ENCODE measurements at regions not wholly inside any gene's neighbourhood (a gene's known extent, or its start where the extent isn't known, plus 50 kb on each side); places are given as distances from the start of the nearest gene placed in this dataset.
A peak's percentile ranks its signal among the peaks of the same experiment; 100 is the strongest.

DNA sequence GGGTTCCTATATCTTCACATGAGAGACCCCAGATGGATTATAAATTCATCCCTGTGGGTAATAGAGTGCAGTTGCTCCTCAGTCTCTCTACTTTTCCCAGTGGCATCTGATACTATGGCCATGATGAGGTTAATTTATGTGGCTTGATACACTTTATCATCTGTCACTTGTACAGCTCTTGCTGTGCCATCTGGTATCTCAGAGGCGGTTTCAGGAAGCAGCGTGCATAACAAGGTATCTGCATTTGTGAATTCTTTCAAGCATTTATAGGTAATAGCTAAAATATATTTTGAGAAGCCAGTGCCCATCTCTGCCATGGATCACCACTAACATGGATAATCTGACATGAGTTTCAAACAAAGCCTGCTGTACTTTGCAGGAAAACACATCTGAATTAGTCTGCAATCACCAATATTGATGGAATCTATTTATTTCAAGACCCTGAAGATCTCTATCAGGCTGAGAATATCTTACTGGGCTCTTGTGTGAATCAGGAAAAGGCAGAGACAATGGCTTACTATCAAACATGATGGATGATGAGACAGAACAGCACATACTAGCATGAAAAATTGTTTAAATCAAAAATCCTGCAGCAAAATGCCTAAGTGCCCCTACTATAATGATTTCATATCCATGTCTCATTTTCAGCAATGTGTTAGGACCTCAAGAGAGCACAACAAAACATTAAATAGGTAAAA lies 548.7 kb upstream of the MAP3K7 start:
- CTCF ChIA-PET, result no interaction called here
- POLR2A ChIA-PET, result no interaction called here
- BruUV-seq (replicated peaks), result no TSS peak
- Histone ChIP-seq H3K4me3 (ENCODE audit: low read depth, low read length) (no peak overlapping the region), H3K4me1 (no peaks in the 10 kb centered on the region), H3K9me3 (no peaks in the 10 kb centered on the region), H3K36me3 (ENCODE audit: control insufficient read depth, insufficient read depth, low read length) (no peaks in the 10 kb centered on the region), H3K27me3 (replicated peaks; ENCODE audit: control insufficient read depth, insufficient read depth, low read length) (no peaks in the 10 kb centered on the region)
- Mint-ChIP-seq H3K9me3 (ENCODE audit: unreplicated experiment) (no peaks in the 10 kb centered on the region), H3K27ac (ENCODE audit: unreplicated experiment) (no peak overlapping the region), H3K27me3 (ENCODE audit: insufficient read depth, unreplicated experiment) (no peaks in the 10 kb centered on the region), H3K36me3 (ENCODE audit: insufficient read depth, unreplicated experiment) (no peaks in the 10 kb centered on the region), H3K4me3 (ENCODE audit: unreplicated experiment) (no peak overlapping the region), H3K4me1 (ENCODE audit: low read depth, unreplicated experiment) (no peaks in the 10 kb centered on the region)
- no peak for DNase-seq
- intact Hi-C loops (cut with micrococcal nuclease; ENCODE audit: unreplicated experiment), result no loop called here
- TF ChIP-seq, protein P1, sequence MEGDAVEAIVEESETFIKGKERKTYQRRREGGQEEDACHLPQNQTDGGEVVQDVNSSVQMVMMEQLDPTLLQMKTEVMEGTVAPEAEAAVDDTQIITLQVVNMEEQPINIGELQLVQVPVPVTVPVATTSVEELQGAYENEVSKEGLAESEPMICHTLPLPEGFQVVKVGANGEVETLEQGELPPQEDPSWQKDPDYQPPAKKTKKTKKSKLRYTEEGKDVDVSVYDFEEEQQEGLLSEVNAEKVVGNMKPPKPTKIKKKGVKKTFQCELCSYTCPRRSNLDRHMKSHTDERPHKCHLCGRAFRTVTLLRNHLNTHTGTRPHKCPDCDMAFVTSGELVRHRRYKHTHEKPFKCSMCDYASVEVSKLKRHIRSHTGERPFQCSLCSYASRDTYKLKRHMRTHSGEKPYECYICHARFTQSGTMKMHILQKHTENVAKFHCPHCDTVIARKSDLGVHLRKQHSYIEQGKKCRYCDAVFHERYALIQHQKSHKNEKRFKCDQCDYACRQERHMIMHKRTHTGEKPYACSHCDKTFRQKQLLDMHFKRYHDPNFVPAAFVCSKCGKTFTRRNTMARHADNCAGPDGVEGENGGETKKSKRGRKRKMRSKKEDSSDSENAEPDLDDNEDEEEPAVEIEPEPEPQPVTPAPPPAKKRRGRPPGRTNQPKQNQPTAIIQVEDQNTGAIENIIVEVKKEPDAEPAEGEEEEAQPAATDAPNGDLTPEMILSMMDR (IDR thresholded peaks at IDR 0.05; ENCODE audit: insufficient read depth in 1 of 2, low read depth in 1 of 2, low read length in 1 of 2, severe bottlenecking in 1 of 2, unreplicated experiment in 1 of 2), result no peak

GRCh38 chr6:91132461-91132860 lies 545.6 kb upstream of the MAP3K7 start:
- TF ChIP-seq, protein P1 (IDR thresholded peaks at IDR 0.05; ENCODE audit: insufficient read depth in 1 of 2, low read depth in 1 of 2, low read length in 1 of 2, severe bottlenecking in 1 of 2, unreplicated experiment in 1 of 2), result no peak
- intact Hi-C loops (cut with micrococcal nuclease; ENCODE audit: unreplicated experiment), result no loop called here
- ChIA-PET POLR2A (no interaction called here), CTCF (no interaction called here)
- H3K4me3 Mint-ChIP-seq (ENCODE audit: unreplicated experiment), result no peak overlapping the region
- H3K4me1 Mint-ChIP-seq (ENCODE audit: low read depth, unreplicated experiment), result no peaks in the 10 kb centered on the region
- H3K27ac Mint-ChIP-seq (ENCODE audit: unreplicated experiment), result no peak overlapping the region
- H3K9me3 Mint-ChIP-seq (ENCODE audit: unreplicated experiment), result no peaks in the 10 kb centered on the region
- H3K36me3 Mint-ChIP-seq (ENCODE audit: insufficient read depth, unreplicated experiment), result no peaks in the 10 kb centered on the region
- no peaks in the 10 kb centered on the region for H3K9me3 ChIP-seq
- H3K36me3 ChIP-seq (ENCODE audit: control insufficient read depth, insufficient read depth, low read length), result no peaks in the 10 kb centered on the region
- no peaks in the 10 kb centered on the region for H3K27me3 Mint-ChIP-seq (ENCODE audit: insufficient read depth, unreplicated experiment)
- BruUV-seq (replicated peaks), result no TSS peak
- peak; percentile 30 to 38 for DNase-seq
- H3K4me1 ChIP-seq, result no peaks in the 10 kb centered on the region
- H3K4me3 ChIP-seq (ENCODE audit: low read depth, low read length), result no peak overlapping the region
- no peaks in the 10 kb centered on the region for H3K27me3 ChIP-seq (replicated peaks; ENCODE audit: control insufficient read depth, insufficient read depth, low read length)

DNA sequence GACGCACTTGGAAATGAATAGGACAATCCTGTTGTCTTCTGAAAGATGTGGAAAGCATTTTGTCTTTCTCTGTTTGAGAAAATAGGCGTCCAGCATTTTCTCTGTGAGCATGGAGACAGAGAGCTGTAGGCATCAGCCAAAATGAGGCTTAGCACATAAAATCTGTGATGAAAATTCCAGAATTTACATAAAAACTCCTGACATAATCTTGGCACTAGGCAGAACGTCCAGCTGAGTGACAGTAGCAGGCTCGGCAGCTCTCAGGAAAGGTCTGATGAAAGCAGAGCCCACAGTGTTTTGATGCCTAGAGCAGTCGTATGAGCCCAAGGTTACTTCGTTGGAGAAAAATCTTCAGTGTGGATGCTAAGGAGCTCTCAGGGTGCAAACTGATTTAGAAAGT lies 543.3 kb upstream of the MAP3K7 start:
- Histone ChIP-seq H3K4me3 (ENCODE audit: low read depth, low read length) (no peak overlapping the region), H3K4me1 (no peaks in the 10 kb centered on the region), H3K9me3 (no peaks in the 10 kb centered on the region), H3K36me3 (ENCODE audit: control insufficient read depth, insufficient read depth, low read length) (no peaks in the 10 kb centered on the region), H3K27me3 (replicated peaks; ENCODE audit: control insufficient read depth, insufficient read depth, low read length) (no peaks in the 10 kb centered on the region)
- Mint-ChIP-seq H3K27me3 (ENCODE audit: insufficient read depth, unreplicated experiment) (no peaks in the 10 kb centered on the region), H3K36me3 (ENCODE audit: insufficient read depth, unreplicated experiment) (no peaks in the 10 kb centered on the region), H3K4me3 (ENCODE audit: unreplicated experiment) (no peak overlapping the region), H3K27ac (ENCODE audit: unreplicated experiment) (no peak overlapping the region), H3K9me3 (ENCODE audit: unreplicated experiment) (no peaks in the 10 kb centered on the region), H3K4me1 (ENCODE audit: low read depth, unreplicated experiment) (no peaks in the 10 kb centered on the region)
- TF ChIP-seq, protein P1 (IDR thresholded peaks at IDR 0.05; ENCODE audit: insufficient read depth in 1 of 2, low read depth in 1 of 2, low read length in 1 of 2, severe bottlenecking in 1 of 2, unreplicated experiment in 1 of 2), result no peak
- intact Hi-C loops (cut with micrococcal nuclease; ENCODE audit: unreplicated experiment), result no loop called here
- no peak for DNase-seq
- CTCF ChIA-PET, result no interaction called here
- no TSS peak for BruUV-seq (replicated peaks)
- POLR2A ChIA-PET, result no interaction called here

Data from Caco-2 (cell line).